Mucosa of stomach (tissue), 1 donor: ENCODE measurements at regions not wholly inside any gene's neighbourhood (a gene's known extent, or its start where the extent isn't known, plus 50 kb on each side); places are given as distances from the start of the nearest gene placed in this dataset.
"Not testable (repeated sequence)": the region's sequence is repeated elsewhere in the genome, so short reads cannot be mapped to it uniquely, and the experiment has no call there.

ENCODE experiments used
- H3K27me3 ChIP-seq: one replicate; pipeline ENCODE4 v1.7.0; 2013; ENCODE audit warnings: mild to moderate bottlenecking, low read length; ENCODE audit not compliant: control insufficient read depth, insufficient read depth
- H3K36me3 ChIP-seq: one replicate; pipeline ENCODE4 v1.7.0; 2013; ENCODE audit warnings: low read length; ENCODE audit not compliant: control insufficient read depth, insufficient read depth
- H3K4me1 ChIP-seq: one replicate; pipeline ENCODE4 v1.7.0; 2013; ENCODE audit warnings: mild to moderate bottlenecking, low read length; ENCODE audit not compliant: control insufficient read depth, insufficient read depth
- H3K4me3 ChIP-seq: one replicate; pipeline ENCODE4 v1.7.0; 2013; ENCODE audit warnings: low read length
- H3K9ac ChIP-seq: one replicate; pipeline ENCODE4 v1.7.0; 2013; ENCODE audit warnings: mild to moderate bottlenecking, low read length, moderate library complexity
- H3K9me3 ChIP-seq: one replicate; pipeline ENCODE4 v1.7.0; 2013; ENCODE audit warnings: mild to moderate bottlenecking, low read length, moderate library complexity; ENCODE audit not compliant: control insufficient read depth
- donor health status: Pancreatic carcinoma.

- H3K36me3 ChIP-seq, H3K9ac ChIP-seq, H3K27me3 ChIP-seq, H3K9me3 ChIP-seq, H3K4me3 ChIP-seq, H3K4me1 ChIP-seq: not testable (repeated sequence)
Observed at GRCh38 chr1:88597973-88598372, 86.1 kb upstream of the PKN2 start.

GRCh38 chr1:88608139-88608943 lies 75.7 kb upstream of the PKN2 start:
- Histone ChIP-seq H3K27me3 (no peaks in the 10 kb centered on the region), H3K9me3 (no peaks in the 10 kb centered on the region), H3K36me3 (no peaks in the 10 kb centered on the region), H3K9ac (no peak overlapping the region), H3K4me3 (no peak overlapping the region), H3K4me1 (peaks cover 7% of the 10 kb centered on the region)

GRCh38 chr1:88609051-88609450 lies 75.0 kb upstream of the PKN2 start:
- Histone ChIP-seq H3K9me3 (no peaks in the 10 kb centered on the region), H3K27me3 (no peaks in the 10 kb centered on the region), H3K9ac (no peak overlapping the region), H3K4me1 (peaks cover 7% of the 10 kb centered on the region), H3K36me3 (no peaks in the 10 kb centered on the region), H3K4me3 (no peak overlapping the region)

- no peaks in the 10 kb centered on the region for H3K27me3 ChIP-seq
- H3K4me3 ChIP-seq = no peak overlapping the region
- peaks cover 7% of the 10 kb centered on the region for H3K4me1 ChIP-seq
- no peak overlapping the region for H3K9ac ChIP-seq
- no peaks in the 10 kb centered on the region for H3K9me3 ChIP-seq
- no peaks in the 10 kb centered on the region for H3K36me3 ChIP-seq
Observed at GRCh38 chr1:88610687-88611086, 73.4 kb upstream of the PKN2 start.

- H3K27me3 ChIP-seq = no peaks in the 10 kb centered on the region
- H3K36me3 ChIP-seq = no peaks in the 10 kb centered on the region
- H3K4me3 ChIP-seq = no peak overlapping the region
- H3K9ac ChIP-seq = no peak overlapping the region
- H3K9me3 ChIP-seq = no peaks in the 10 kb centered on the region
- H3K4me1 ChIP-seq = peaks cover 7% of the 10 kb centered on the region
Observed at GRCh38 chr1:88612292-88612691, 71.8 kb upstream of the PKN2 start.

- H3K9ac ChIP-seq = no peak overlapping the region
- no peaks in the 10 kb centered on the region for H3K36me3 ChIP-seq
- H3K4me1 ChIP-seq = peaks cover 7% of the 10 kb centered on the region
- H3K27me3 ChIP-seq = no peaks in the 10 kb centered on the region
- H3K9me3 ChIP-seq = no peaks in the 10 kb centered on the region
- no peak overlapping the region for H3K4me3 ChIP-seq
Observed at GRCh38 chr1:88612773-88613172, 71.3 kb upstream of the PKN2 start.

- Histone ChIP-seq H3K4me3 (no peak overlapping the region), H3K9ac (no peak overlapping the region), H3K36me3 (no peaks in the 10 kb centered on the region), H3K9me3 (peaks cover 5% of the 10 kb centered on the region), H3K27me3 (no peaks in the 10 kb centered on the region), H3K4me1 (no peaks in the 10 kb centered on the region)
Observed at GRCh38 chr1:88618331-88618730, 65.7 kb upstream of the PKN2 start.

- not testable (repeated sequence) for H3K27me3 ChIP-seq, H3K36me3 ChIP-seq, H3K9ac ChIP-seq, H3K4me1 ChIP-seq, H3K4me3 ChIP-seq, H3K9me3 ChIP-seq
Observed at GRCh38 chr1:88623101-88623500, 61.0 kb upstream of the PKN2 start.
